SK-N-SH treated with all-trans-retinoic acid at 6 μM for 48 hours (cell line): ENCODE measurements at regions not wholly inside any gene's neighbourhood (a gene's known extent, or its start where the extent isn't known, plus 50 kb on each side); places are given as distances from the start of the nearest gene placed in this dataset.

Experiments used
- GLIS3 ChIP-seq: fragments of 250-450 bp; sonication (Bioruptor Pico); IDR thresholded peaks from 2 replicates; pipeline ENCODE4 v1.5.0; 2020; ENCODE audit warnings: mild to moderate bottlenecking, moderate library complexity
- ZC3H10 ChIP-seq: fragments of 250-450 bp; sonication (Bioruptor Pico); IDR thresholded peaks from 2 replicates; pipeline ENCODE4 v1.5.1; 2021; ENCODE audit warnings: mild to moderate bottlenecking, moderate library complexity
- ZFP3 ChIP-seq: fragments of 250-450 bp; sonication (Bioruptor Pico); IDR thresholded peaks from 2 replicates; pipeline ENCODE4 v1.5.0; 2020; ENCODE audit warnings: mild to moderate bottlenecking, moderate library complexity
- ZFP30 ChIP-seq: fragments of 450-650 bp; formaldehyde crosslinking; IDR thresholded peaks from 2 replicates; pipeline ENCODE4 v1.5.0; 2022; ENCODE audit warnings: mild to moderate bottlenecking, moderate library complexity
- ZNF565 ChIP-seq: fragments of 450-650 bp; formaldehyde crosslinking; conservative IDR thresholded peaks from 2 replicates; pipeline ENCODE4 v1.5.0; 2020; ENCODE audit warnings: low read depth, mild to moderate bottlenecking, moderate library complexity
- TF ChIP-seq, protein P1 (sequence below): fragments of 250-450 bp; sonication (Bioruptor Pico); IDR thresholded peaks from 2 replicates; pipeline ENCODE4 v1.8.0; 2020; ENCODE audit warnings: mild to moderate bottlenecking, moderate library complexity, borderline replicate concordance

DNA sequence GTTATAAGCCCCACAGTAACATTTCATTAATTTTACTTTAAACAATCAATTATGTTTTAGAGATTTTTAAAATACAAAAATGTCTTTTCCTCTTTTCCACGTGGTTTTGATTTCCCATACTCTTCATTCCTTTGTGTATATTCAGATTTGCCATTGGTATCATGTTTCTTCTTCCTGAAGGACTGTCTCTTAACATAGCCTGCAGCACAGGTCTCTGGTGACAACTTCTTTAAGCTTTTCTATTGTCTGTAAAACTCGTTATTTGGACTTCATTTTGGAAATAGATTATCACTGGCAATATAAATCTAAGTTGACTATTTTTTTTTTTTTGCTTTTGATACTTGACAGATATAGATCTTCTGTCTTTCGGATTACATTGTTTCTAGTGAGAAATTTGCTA is 115.2 kb upstream of the KLHL29 start:
- TF ChIP-seq GLIS3 (CRISPR knock-in tag) (no peak), ZFP3 (CRISPR knock-in tag) (no peak), ZC3H10 (CRISPR knock-in tag) (no peak), ZNF565 (no peak), ZFP30 (CRISPR knock-in tag) (no peak)
- TF ChIP-seq, protein P1, sequence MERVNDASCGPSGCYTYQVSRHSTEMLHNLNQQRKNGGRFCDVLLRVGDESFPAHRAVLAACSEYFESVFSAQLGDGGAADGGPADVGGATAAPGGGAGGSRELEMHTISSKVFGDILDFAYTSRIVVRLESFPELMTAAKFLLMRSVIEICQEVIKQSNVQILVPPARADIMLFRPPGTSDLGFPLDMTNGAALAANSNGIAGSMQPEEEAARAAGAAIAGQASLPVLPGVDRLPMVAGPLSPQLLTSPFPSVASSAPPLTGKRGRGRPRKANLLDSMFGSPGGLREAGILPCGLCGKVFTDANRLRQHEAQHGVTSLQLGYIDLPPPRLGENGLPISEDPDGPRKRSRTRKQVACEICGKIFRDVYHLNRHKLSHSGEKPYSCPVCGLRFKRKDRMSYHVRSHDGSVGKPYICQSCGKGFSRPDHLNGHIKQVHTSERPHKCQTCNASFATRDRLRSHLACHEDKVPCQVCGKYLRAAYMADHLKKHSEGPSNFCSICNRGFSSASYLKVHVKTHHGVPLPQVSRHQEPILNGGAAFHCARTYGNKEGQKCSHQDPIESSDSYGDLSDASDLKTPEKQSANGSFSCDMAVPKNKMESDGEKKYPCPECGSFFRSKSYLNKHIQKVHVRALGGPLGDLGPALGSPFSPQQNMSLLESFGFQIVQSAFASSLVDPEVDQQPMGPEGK (CRISPR knock-in tag): no peak
